ENCODE measurements at regions not wholly inside any gene's neighbourhood (a gene's known extent, or its start where the extent isn't known, plus 50 kb on each side); places are given as distances from the start of the nearest gene placed in this dataset.
"Not testable (repeated sequence)": the region's sequence is repeated elsewhere in the genome, so short reads cannot be mapped to it uniquely, and the experiment has no call there.

DNA sequence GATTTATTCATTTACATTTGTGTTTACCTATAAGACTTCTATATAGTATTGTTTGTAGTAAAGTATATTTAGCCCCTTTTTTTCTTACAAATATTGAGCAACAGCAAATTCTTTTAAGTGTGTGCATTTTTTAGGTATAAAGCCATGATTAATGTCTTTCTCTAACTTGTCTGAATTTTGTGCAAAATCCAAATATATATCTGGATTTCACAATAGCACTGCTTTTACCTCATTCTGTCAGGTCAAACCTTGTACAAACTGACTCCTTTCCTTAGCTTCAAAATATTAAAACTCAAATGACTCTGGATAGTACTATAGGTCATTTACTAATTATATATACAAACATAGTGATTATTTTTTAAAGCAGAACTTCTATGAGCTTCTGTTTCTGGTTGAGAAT is 563.0 kb upstream of the SPRY2 start:
- TF ChIP-seq, protein P1, sequence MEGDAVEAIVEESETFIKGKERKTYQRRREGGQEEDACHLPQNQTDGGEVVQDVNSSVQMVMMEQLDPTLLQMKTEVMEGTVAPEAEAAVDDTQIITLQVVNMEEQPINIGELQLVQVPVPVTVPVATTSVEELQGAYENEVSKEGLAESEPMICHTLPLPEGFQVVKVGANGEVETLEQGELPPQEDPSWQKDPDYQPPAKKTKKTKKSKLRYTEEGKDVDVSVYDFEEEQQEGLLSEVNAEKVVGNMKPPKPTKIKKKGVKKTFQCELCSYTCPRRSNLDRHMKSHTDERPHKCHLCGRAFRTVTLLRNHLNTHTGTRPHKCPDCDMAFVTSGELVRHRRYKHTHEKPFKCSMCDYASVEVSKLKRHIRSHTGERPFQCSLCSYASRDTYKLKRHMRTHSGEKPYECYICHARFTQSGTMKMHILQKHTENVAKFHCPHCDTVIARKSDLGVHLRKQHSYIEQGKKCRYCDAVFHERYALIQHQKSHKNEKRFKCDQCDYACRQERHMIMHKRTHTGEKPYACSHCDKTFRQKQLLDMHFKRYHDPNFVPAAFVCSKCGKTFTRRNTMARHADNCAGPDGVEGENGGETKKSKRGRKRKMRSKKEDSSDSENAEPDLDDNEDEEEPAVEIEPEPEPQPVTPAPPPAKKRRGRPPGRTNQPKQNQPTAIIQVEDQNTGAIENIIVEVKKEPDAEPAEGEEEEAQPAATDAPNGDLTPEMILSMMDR (IDR thresholded peaks at IDR 0.05; ENCODE audit: low read depth, low read length): no peak
- H3K4me3 ChIP-seq (ENCODE audit: low read depth, low read length): no peak overlapping the region

DNA sequence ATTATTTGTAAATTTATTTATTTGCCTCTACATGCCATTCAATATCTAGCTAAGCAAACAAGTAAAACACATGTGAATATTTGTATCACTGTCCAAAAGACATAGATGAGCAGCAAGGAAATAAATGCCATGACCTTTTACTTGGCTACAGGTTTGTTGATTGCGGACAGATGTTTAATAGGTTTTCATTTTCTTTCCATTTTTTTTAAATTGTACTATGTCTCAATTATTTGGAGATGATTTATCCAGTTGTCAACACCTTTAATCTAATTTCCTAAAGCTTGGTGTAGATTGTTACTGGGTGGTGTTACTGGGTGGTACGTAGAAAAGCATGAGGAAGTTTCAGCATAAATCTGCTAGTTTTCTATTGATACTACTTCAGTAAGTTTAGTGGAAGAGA is 560.6 kb upstream of the SPRY2 start:
- TF ChIP-seq, protein P1 (IDR thresholded peaks at IDR 0.05; ENCODE audit: low read depth, low read length): no peak
- H3K4me3 ChIP-seq (ENCODE audit: low read depth, low read length): no peak overlapping the region

DNA sequence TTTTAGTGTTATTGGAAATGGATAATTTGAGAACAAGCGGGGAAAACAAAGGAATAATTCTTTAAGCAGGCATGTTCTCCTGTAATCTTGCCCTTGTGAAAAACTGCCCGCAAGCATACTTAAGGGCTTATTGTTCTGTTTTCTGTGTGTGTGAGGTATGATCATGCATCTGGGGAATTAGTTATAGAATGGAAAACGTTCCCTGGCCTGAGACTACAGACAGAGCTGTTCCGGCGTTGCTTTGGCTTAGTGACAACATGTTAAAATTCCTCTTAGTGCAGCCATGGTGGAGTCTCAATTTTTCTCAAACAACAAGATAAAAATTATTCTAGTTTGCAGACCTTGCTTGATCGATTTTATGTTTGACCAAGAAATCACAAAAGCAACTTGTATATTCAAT is 560.2 kb upstream of the SPRY2 start:
- TF ChIP-seq, protein P1 (IDR thresholded peaks at IDR 0.05; ENCODE audit: low read depth, low read length): no peak
- H3K4me3 ChIP-seq (ENCODE audit: low read depth, low read length): no peak overlapping the region

DNA sequence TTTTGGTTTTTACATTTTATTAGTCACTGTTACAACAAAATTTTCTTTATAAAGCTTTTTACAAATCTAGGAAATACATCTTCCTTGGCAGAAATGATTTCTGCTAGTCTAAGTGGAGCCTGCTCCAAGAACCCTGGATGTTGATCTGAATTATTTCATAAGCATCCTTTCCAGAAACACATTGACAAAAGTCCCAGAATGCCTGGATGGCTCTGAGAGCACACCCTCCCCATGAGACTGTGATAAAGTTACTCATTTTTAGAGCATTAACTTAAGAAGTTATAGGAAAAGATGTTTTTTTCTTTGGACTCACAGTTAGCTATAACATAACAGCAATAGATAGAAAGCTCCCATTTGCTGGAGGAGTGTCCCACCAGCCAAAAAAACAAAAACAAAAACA is 559.6 kb upstream of the SPRY2 start:
- H3K4me3 ChIP-seq (ENCODE audit: low read depth, low read length): no peak overlapping the region
- TF ChIP-seq, protein P1 (IDR thresholded peaks at IDR 0.05; ENCODE audit: low read depth, low read length): no peak

DNA sequence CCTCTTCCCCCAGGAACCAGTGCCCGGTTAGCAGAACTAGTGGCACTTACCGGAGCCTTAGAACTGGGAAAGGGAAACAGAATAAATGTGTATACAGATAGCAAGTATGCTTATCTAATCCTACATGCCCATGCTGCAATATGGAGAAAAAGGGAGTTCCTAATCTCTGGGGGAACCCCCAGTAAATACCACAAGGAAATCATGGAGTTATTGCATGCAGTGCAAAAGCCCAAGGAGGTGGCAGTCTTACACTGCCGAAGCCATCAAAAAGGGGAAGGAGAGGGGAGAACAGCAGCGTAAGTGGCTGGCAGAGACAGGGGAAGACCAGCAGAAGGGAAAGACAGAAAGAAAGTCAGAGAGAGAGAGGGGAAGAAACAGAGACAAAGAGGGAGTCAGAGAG is 556.7 kb upstream of the SPRY2 start:
- H3K4me3 ChIP-seq (ENCODE audit: low read depth, low read length): not testable (repeated sequence)

DNA sequence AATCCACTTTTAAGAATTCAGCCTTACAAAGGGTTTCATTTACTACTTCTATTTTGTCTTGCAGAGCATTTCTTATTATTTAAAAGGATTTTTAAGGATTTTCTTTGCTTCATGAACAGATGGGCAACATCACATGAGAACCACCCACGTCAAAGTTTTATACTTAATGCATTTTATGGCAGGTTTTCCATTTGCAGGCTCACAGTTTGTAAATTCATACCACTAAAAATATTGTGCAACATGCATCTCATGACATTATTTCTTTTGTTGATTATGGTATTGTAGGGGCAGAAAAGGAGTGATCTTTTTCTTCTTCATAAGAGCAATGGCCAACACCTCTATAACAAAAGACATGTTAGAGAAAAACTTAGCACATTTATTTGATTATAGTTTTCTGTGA is 554.0 kb upstream of the SPRY2 start:
- TF ChIP-seq, protein P1 (IDR thresholded peaks at IDR 0.05; ENCODE audit: low read depth, low read length): no peak
- H3K4me3 ChIP-seq (ENCODE audit: low read depth, low read length): no peak overlapping the region

DNA sequence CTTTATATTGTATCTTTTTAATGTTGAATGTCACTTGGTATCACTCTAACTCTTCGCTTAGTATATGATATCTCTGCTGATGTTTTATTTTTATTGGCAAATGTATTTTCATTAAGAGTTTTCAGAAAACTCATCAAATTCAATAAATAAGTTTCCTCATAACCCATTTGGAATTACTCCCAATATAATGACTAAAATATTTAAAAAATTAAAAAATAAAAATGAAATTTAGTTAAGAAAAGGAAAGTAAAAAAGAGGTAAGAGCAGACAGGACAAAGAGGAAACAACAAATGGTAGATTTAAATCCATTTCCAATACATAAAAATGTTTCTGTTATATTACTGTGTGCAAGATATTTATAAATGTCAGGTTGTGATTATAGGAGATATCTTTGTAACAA is 548.9 kb upstream of the SPRY2 start:
- TF ChIP-seq, protein P1 (IDR thresholded peaks at IDR 0.05; ENCODE audit: low read depth, low read length): no peak
- no peak overlapping the region for H3K4me3 ChIP-seq (ENCODE audit: low read depth, low read length)

DNA sequence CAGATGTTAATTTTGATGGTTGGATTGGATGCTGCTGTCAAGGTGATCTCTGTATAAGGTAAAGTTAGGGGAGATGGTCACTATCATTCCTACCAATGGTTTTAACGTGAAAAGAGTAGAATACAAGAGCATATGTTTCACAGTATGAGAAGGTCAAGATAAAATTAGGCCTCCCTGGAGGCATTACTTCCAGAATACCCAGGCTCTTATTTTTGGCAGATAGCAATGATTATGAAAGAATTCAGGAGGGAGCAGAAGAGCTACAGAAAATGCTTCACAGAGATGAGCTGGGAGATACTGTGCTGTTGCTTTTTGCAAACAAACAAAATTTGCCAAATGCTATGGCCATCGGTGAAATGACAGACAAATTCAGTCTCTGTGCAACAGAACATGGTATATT is 547.5 kb upstream of the SPRY2 start:
- TF ChIP-seq, protein P1 (IDR thresholded peaks at IDR 0.05; ENCODE audit: low read depth, low read length): no peak
- H3K4me3 ChIP-seq (ENCODE audit: low read depth, low read length): no peak overlapping the region

Data from WI38 (cell line).